Transverse colon (tissue), 4 donors: ENCODE measurements at regions not wholly inside any gene's neighbourhood (a gene's known extent, or its start where the extent isn't known, plus 50 kb on each side); places are given as distances from the start of the nearest gene placed in this dataset.

Source experiments
- DNase-seq: peaks from one replicate; pipeline ENCODE4 v3.0.0-alpha.2; 2019
- H3K27ac ChIP-seq, 4 donors: fragments of 200-600 bp; sonication (generic); 2 replicates each; pipeline ENCODE4 v1.5.1; 2016 to 2018; ENCODE audit warnings: inconsistent platforms in 4 of 4
- H3K27me3 ChIP-seq: fragments of 200-600 bp; sonication (generic); 2 replicates; pipeline ENCODE4 v1.5.1; 2017; ENCODE audit warnings: inconsistent platforms
- H3K36me3 ChIP-seq, 4 donors: fragments of 200-600 bp; sonication (generic); 2 replicates each; pipeline ENCODE4 v1.5.1; 2017 to 2019; ENCODE audit warnings: inconsistent platforms in 4 of 4
- H3K4me1 ChIP-seq, 4 donors: fragments of 200-600 bp; sonication (generic); 2 replicates each; pipeline ENCODE4 v1.5.1; 2017 to 2020; ENCODE audit warnings: inconsistent platforms in 4 of 4
- H3K4me3 ChIP-seq, 4 donors: fragments of 200-600 bp; sonication (generic); 1 replicate in 1 of 4; 2 replicates in 3 of 4; pipeline versions ENCODE4 v1.5.1 to v1.6.1; 2017 to 2019; ENCODE audit warnings: inconsistent platforms in 4 of 4
- H3K9me3 ChIP-seq, 2 donors: fragments of 200-600 bp; sonication (generic); 2 replicates each; pipeline ENCODE4 v1.5.1; 2017 to 2019; ENCODE audit warnings: inconsistent platforms in 2 of 2
- EP300 ChIP-seq: sonication (generic); formaldehyde crosslinking; IDR thresholded peaks from one replicate; pipeline ENCODE4 v1.6.1; 2017; ENCODE audit warnings: antibody characterized with exemption, low read depth
- POLR2A ChIP-seq: fragments of 450-650 bp; IDR thresholded peaks from one replicate; pipeline ENCODE4 v1.6.1; 2016; ENCODE audit warnings: antibody characterized with exemption, mild to moderate bottlenecking, moderate library complexity
- POLR2AphosphoS5 ChIP-seq, 3 donors: sonication (generic); formaldehyde crosslinking; IDR thresholded peaks; one replicate each; pipeline ENCODE4 v1.6.1; 2016; ENCODE audit warnings: antibody characterized with exemption in 3 of 3
- WGBS, 2 donors: methylation state at CpG; one replicate each; pipeline ENCODE4 v1.1.5; 2018; ENCODE audit warnings: low coverage in 1 of 2; 5-methylcytosine and 5-hydroxymethylcytosine counted together
- in situ Hi-C, 4 donors: fragments of 200-750 bp; cut with MboI; loops; one replicate each; pipeline versions ENCODE4 v1.15.0 to v1.15.1; 2017; ENCODE audit warnings: low sequenced_read_pairs in 3 of 4, low pct_ligation_motif_present in 1 of 4, low pct_unique_long_range_greater_than_20kb in 1 of 4
- intact Hi-C: fragments of 100-400 bp; cut with DNase I; formaldehyde crosslinking; loops from one replicate; pipeline ENCODE4 v1.15.1; 2023; ENCODE audit warnings: low total_unique reads
- TF ChIP-seq, protein P1 (sequence below), 5 experiments: fragments of 200-600 bp in 3 of 5; fragments of 450-650 bp in 2 of 5; sonication (generic) in 3 of 5; IDR thresholded peaks; 1 replicate in 2 of 5; 2 replicates in 3 of 5; pipeline ENCODE4 v1.5.1; 2016 to 2017; ENCODE audit warnings: antibody characterized with exemption in 5 of 5, inconsistent platforms in 3 of 5, mild to moderate bottlenecking in 2 of 5, moderate library complexity in 1 of 5

DNA sequence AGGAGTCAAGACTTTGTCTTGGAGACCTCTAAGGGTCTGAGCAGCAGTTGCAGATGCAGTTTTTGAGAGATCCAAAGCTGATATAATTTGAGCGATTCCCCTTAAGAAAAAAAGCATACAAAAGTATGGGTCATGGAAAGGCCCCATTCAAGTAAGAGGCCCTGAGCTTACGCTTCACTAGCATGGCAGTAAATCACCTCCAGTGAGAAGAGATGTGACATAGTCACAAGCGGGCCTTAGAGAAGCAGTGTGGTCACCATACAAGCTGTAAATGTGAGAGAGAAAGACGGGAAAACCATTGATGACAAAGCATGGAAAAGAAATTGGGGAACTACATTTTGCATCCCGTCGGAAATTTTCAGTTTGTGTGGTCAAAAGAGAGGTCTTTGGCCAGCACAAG lies 70.6 kb upstream of the GSC start:
- no peaks in the 10 kb centered on the region for H3K4me1 ChIP-seq
- no peaks in the 10 kb centered on the region for H3K9me3 ChIP-seq
- TF ChIP-seq POLR2A = no peak
- TF ChIP-seq, protein P1, sequence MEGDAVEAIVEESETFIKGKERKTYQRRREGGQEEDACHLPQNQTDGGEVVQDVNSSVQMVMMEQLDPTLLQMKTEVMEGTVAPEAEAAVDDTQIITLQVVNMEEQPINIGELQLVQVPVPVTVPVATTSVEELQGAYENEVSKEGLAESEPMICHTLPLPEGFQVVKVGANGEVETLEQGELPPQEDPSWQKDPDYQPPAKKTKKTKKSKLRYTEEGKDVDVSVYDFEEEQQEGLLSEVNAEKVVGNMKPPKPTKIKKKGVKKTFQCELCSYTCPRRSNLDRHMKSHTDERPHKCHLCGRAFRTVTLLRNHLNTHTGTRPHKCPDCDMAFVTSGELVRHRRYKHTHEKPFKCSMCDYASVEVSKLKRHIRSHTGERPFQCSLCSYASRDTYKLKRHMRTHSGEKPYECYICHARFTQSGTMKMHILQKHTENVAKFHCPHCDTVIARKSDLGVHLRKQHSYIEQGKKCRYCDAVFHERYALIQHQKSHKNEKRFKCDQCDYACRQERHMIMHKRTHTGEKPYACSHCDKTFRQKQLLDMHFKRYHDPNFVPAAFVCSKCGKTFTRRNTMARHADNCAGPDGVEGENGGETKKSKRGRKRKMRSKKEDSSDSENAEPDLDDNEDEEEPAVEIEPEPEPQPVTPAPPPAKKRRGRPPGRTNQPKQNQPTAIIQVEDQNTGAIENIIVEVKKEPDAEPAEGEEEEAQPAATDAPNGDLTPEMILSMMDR (IDR thresholded peaks at IDR 0.05) = no peak
- TF ChIP-seq EP300 = no peak
- H3K27me3 ChIP-seq = no peaks in the 10 kb centered on the region
- intact Hi-C loops (no loop called here), in situ Hi-C loops (no loop called here)
- no peak for DNase-seq
- no peak overlapping the region for H3K4me3 ChIP-seq
- WGBS, 2 donors = 81 to 92% methylated on average over 6 of the region's 6 CpGs
- H3K36me3 ChIP-seq = no peaks in the 10 kb centered on the region
- no peak overlapping the region for H3K27ac ChIP-seq

- no peak overlapping the region for H3K4me3 ChIP-seq
- no peaks in the 10 kb centered on the region for H3K36me3 ChIP-seq
- in situ Hi-C loops (no loop called here), intact Hi-C loops (loop anchor here (10.0 kb wide), 1 partner anchor 105 kb away; no protein-coding TSS in a partner anchor)
- WGBS, 2 donors = 21 to 59% methylated on average over 2 to 4 of the region's 4 CpGs
- H3K27ac ChIP-seq = no peak overlapping the region
- no peaks in the 10 kb centered on the region for H3K27me3 ChIP-seq
- H3K9me3 ChIP-seq = no peaks in the 10 kb centered on the region
- H3K4me1 ChIP-seq = no peaks in the 10 kb centered on the region
- TF ChIP-seq POLR2AphosphoS5 (IDR thresholded peaks at IDR 0.05) (no peak), POLR2A (no peak), EP300 (no peak)
- TF ChIP-seq, protein P1 (IDR thresholded peaks at IDR 0.05) = no peak
- DNase-seq = no peak
Measured at GRCh38 chr14:94839348-94839747, 69.4 kb upstream of the GSC start.

DNA sequence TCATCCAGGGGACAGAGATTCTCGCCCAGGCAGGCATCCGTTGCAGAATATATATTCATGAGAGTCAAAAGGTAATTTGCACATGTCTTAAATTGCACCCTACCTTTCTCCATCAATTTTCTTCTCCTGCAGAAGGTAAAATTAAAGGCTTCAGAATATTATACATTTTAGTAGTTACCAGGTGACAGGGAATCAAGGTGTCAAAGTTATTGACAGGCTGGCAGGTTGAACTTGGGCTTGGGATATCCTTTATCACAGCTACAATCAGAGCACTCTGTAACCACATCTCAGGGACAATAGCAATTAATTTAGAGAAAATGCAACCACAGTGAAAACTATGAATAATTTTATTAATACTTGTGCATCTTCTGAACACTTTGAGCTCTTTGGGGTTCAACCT lies 66.9 kb upstream of the GSC start:
- Histone ChIP-seq H3K36me3 (no peaks in the 10 kb centered on the region), H3K9me3 (no peaks in the 10 kb centered on the region), H3K27ac (no peak overlapping the region), H3K27me3 (no peaks in the 10 kb centered on the region), H3K4me3 (no peak overlapping the region), H3K4me1 (no peaks in the 10 kb centered on the region)
- WGBS, 2 donors = 86% methylated on average over 2 of the region's 2 CpGs; no CpG with 5 or more reads in 1 of the 2 donors
- DNase-seq = no peak
- intact Hi-C loops = loop anchor here (10.0 kb wide), 1 partner anchor 108 kb away; no protein-coding TSS in a partner anchor
- TF ChIP-seq POLR2A = no peak
- TF ChIP-seq POLR2AphosphoS5 (IDR thresholded peaks at IDR 0.05) = no peak
- no peak for TF ChIP-seq EP300
- TF ChIP-seq, protein P1 (IDR thresholded peaks at IDR 0.05) = no peak
- in situ Hi-C loops = no loop called here

GRCh38 chr14:94833633-94834032 lies 63.7 kb upstream of the GSC start:
- no peak for DNase-seq
- Histone ChIP-seq H3K27ac (no peak overlapping the region), H3K4me3 (no peak overlapping the region), H3K27me3 (no peaks in the 10 kb centered on the region), H3K9me3 (no peaks in the 10 kb centered on the region), H3K36me3 (no peaks in the 10 kb centered on the region), H3K4me1 (no peaks in the 10 kb centered on the region)
- in situ Hi-C loops (no loop called here), intact Hi-C loops (loop anchor here (10.0 kb wide), 1 partner anchor 111 kb away; no protein-coding TSS in a partner anchor)
- TF ChIP-seq EP300 = no peak
- TF ChIP-seq, protein P1 (IDR thresholded peaks at IDR 0.05) = no peak
- TF ChIP-seq POLR2AphosphoS5 (IDR thresholded peaks at IDR 0.05) = no peak
- TF ChIP-seq POLR2A = no peak
- WGBS, 2 donors = 40 to 80% methylated on average over 2 to 5 of the region's 5 CpGs
